OCI-LY1 (cell line): ENCODE measurements at regions not wholly inside any gene's neighbourhood (a gene's known extent, or its start where the extent isn't known, plus 50 kb on each side); places are given as distances from the start of the nearest gene placed in this dataset.

Source experiments
- H2AFZ ChIP-seq: fragments of 200-600 bp; sonication (generic), shearing (Covaris generic); 2 replicates; pipeline ENCODE4 v1.6.0; 2014; ENCODE audit warnings: antibody characterized with exemption, mild to moderate bottlenecking, low read length
- H3F3A ChIP-seq: fragments of 200-600 bp; sonication (generic), shearing (Covaris generic); 2 replicates; pipeline ENCODE4 v1.6.0; 2014; ENCODE audit warnings: mild to moderate bottlenecking, antibody characterized with exemption, low read length, moderate library complexity; ENCODE audit not compliant: insufficient read depth
- H3K27ac ChIP-seq: fragments of 200-600 bp; sonication (generic); 2 replicates; pipeline ENCODE4 v1.5.1; 2014; ENCODE audit warnings: low read length, mixed run types, mild to moderate bottlenecking, low read depth; ENCODE audit not compliant: poor library complexity, severe bottlenecking
- H3K27me3 ChIP-seq: fragments of 200-600 bp; sonication (generic); 2 replicates; pipeline ENCODE4 v1.6.0; 2014; ENCODE audit warnings: antibody characterized with exemption, mild to moderate bottlenecking, low read length, moderate library complexity; ENCODE audit not compliant: insufficient read depth
- H3K36me3 ChIP-seq: fragments of 200-600 bp; sonication (generic); 2 replicates; pipeline ENCODE4 v1.6.1; 2014; ENCODE audit warnings: mild to moderate bottlenecking, antibody characterized with exemption, low read length, moderate library complexity, mixed read lengths; ENCODE audit not compliant: insufficient read depth
- H3K4me1 ChIP-seq: fragments of 200-600 bp; sonication (generic); 2 replicates; pipeline ENCODE4 v1.5.1; 2014; ENCODE audit warnings: mild to moderate bottlenecking, low read length, moderate library complexity; ENCODE audit not compliant: insufficient read depth, severe bottlenecking
- H3K4me2 ChIP-seq: fragments of 200-600 bp; sonication (generic), shearing (Covaris generic); 2 replicates; pipeline ENCODE4 v1.6.1; 2014; ENCODE audit warnings: low read length
- H3K4me3 ChIP-seq: fragments of 200-600 bp; sonication (generic); 2 replicates; pipeline ENCODE4 v1.5.1; 2014; ENCODE audit warnings: low read length, low read depth, mild to moderate bottlenecking, mixed read lengths; ENCODE audit not compliant: poor library complexity, severe bottlenecking
- H3K79me2 ChIP-seq: fragments of 200-600 bp; shearing (Covaris generic); 2 replicates; pipeline ENCODE4 v1.6.1; 2016; ENCODE audit warnings: mixed run types, low read length, mixed read lengths; ENCODE audit not compliant: insufficient read depth
- H3K9ac ChIP-seq: fragments of 200-600 bp; sonication (generic), shearing (Covaris generic); 2 replicates; pipeline ENCODE4 v1.6.1; 2014; ENCODE audit warnings: mild to moderate bottlenecking, low read length, mixed read lengths
- H3K9me2 ChIP-seq: fragments of 200-600 bp; sonication (generic), shearing (Covaris generic); 2 replicates; pipeline ENCODE4 v1.6.1; 2014; ENCODE audit warnings: low read depth, mild to moderate bottlenecking, low read length, mixed read lengths
- H3K9me3 ChIP-seq: fragments of 200-600 bp; shearing (Covaris generic); 2 replicates; pipeline ENCODE4 v1.6.1; 2014; ENCODE audit warnings: low read length, mixed read lengths
- H4K20me1 ChIP-seq: fragments of 200-600 bp; sonication (generic), shearing (Covaris generic); 2 replicates; pipeline ENCODE4 v1.6.0; 2016; ENCODE audit warnings: mild to moderate bottlenecking, low read length; ENCODE audit not compliant: insufficient read depth
- EZH2 ChIP-seq: fragments of 200-600 bp; sonication (generic), shearing (Covaris generic); IDR thresholded peaks from 2 replicates; pipeline ENCODE4 v1.8.0; 2017; ENCODE audit warnings: borderline replicate concordance, mixed run types, mild to moderate bottlenecking, antibody characterized with exemption, low read length, moderate library complexity, mixed read lengths
- TF ChIP-seq, protein P1 (sequence below): fragments of 200-600 bp; sonication (generic), shearing (Covaris generic); IDR thresholded peaks from 2 replicates; pipeline ENCODE4 v1.5.1; 2017; ENCODE audit warnings: mild to moderate bottlenecking, antibody characterized with exemption, low read length, moderate library complexity, mixed read lengths

DNA sequence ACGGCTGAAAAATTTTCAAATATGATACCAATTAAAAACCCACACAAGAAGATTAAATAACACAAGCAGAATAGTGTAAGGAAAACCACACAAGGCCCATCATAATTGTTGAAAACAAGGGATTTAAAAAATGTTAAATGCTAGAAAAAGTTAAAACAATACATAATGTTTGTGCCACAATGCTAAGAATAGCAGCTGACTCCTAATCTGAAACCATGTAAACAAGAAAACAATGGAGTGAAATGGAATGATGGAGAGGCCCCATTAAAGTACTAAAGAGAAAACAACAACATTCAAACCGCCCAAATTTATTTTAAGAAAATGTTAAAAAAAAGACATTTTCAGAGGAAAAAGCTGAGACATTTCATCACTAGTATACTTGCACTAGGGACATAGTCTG is 663.6 kb upstream of the NCAM2 start:
- TF ChIP-seq, protein P1, sequence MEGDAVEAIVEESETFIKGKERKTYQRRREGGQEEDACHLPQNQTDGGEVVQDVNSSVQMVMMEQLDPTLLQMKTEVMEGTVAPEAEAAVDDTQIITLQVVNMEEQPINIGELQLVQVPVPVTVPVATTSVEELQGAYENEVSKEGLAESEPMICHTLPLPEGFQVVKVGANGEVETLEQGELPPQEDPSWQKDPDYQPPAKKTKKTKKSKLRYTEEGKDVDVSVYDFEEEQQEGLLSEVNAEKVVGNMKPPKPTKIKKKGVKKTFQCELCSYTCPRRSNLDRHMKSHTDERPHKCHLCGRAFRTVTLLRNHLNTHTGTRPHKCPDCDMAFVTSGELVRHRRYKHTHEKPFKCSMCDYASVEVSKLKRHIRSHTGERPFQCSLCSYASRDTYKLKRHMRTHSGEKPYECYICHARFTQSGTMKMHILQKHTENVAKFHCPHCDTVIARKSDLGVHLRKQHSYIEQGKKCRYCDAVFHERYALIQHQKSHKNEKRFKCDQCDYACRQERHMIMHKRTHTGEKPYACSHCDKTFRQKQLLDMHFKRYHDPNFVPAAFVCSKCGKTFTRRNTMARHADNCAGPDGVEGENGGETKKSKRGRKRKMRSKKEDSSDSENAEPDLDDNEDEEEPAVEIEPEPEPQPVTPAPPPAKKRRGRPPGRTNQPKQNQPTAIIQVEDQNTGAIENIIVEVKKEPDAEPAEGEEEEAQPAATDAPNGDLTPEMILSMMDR, result no peak
- TF ChIP-seq EZH2, result no peak
- Histone ChIP-seq H3K27me3 (no peaks in the 10 kb centered on the region), H3K9ac (no peak overlapping the region), H3K4me1 (no peaks in the 10 kb centered on the region), H3K79me2 (no peaks in the 10 kb centered on the region), H3K4me3 (no peak overlapping the region), H4K20me1 (no peaks in the 10 kb centered on the region), H3K36me3 (no peaks in the 10 kb centered on the region), H3K9me3 (no peaks in the 10 kb centered on the region), H3K4me2 (no peak overlapping the region), H3K27ac (no peak overlapping the region), H2AFZ (no peak overlapping the region), H3K9me2 (no peaks in the 10 kb centered on the region), H3F3A (no peaks in the 10 kb centered on the region)

DNA sequence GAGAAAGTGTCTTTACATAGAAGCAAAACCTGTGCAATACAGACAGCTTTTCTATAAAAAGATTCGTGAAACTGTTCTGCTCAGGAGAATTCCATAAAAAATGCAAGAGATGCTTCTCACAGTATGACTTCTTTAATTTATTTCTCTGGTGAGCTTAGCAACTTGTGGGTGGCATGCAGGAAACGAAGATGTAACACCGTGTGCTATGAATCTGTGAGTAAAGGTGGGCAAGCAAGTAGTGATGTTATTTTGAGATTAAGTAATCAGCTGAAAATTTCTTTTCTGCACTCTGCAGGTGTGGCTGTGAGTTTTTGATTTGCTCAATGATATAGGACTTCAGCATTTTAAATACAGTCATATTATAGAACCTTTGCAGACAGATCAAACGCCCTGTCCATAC is 656.8 kb upstream of the NCAM2 start:
- Histone ChIP-seq H3F3A (no peaks in the 10 kb centered on the region), H3K27ac (no peak overlapping the region), H3K4me1 (no peaks in the 10 kb centered on the region), H3K9me2 (no peaks in the 10 kb centered on the region), H3K27me3 (no peaks in the 10 kb centered on the region), H3K9me3 (no peaks in the 10 kb centered on the region), H3K4me3 (no peak overlapping the region), H3K36me3 (no peaks in the 10 kb centered on the region), H3K9ac (no peak overlapping the region), H4K20me1 (no peaks in the 10 kb centered on the region), H3K4me2 (no peak overlapping the region), H3K79me2 (no peaks in the 10 kb centered on the region), H2AFZ (no peak overlapping the region)
- no peak for TF ChIP-seq EZH2

DNA sequence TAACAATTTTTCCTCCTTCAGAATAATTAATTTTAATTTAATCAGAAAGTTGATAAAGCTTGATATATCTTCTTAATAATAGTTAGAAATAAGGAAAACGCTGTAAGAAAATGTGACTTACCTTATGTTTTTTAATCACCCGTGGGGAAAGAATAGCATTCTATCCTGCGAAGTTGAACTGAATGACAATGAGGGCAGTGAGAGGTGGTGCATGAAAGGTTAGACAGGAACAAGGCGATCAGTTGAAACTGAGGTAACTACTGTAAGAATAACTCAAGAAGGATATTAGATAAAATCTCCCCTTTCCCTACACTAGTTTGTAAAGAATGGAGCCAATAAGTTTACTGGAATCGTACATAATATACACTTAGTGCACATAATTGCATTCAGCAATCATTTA is 655.0 kb upstream of the NCAM2 start:
- Histone ChIP-seq H2AFZ (no peak overlapping the region), H3K27me3 (no peaks in the 10 kb centered on the region), H3K9me3 (no peaks in the 10 kb centered on the region), H3K4me3 (no peak overlapping the region), H3K27ac (no peak overlapping the region), H3K4me2 (no peak overlapping the region), H3K9ac (no peak overlapping the region), H4K20me1 (no peaks in the 10 kb centered on the region), H3K9me2 (no peaks in the 10 kb centered on the region), H3K36me3 (no peaks in the 10 kb centered on the region), H3K79me2 (no peaks in the 10 kb centered on the region), H3K4me1 (no peaks in the 10 kb centered on the region), H3F3A (no peaks in the 10 kb centered on the region)
- no peak for TF ChIP-seq EZH2
- TF ChIP-seq, protein P1, result no peak

DNA sequence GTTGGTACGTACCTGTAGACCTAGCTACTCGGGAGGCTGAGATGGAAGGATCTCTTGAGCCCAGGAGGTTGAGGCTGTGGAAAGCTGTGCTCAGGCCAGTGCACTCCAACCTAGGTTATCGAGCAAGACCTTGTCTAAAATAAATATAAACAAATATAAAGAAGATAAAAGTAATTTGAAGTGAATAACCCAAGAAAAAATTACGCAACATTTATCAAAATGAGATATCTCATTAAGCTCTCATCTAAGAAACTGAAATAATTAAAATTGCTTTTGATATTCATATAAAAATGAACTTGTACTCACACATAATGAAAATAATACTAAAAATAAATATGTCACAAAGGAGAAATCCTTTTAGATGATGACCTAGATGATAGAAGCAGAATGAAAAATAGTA is 647.1 kb upstream of the NCAM2 start:
- H3K9me2 ChIP-seq, result no peaks in the 10 kb centered on the region
- TF ChIP-seq EZH2, result no peak
- TF ChIP-seq, protein P1, result no peak
- H3K79me2 ChIP-seq, result no peaks in the 10 kb centered on the region
- no peaks in the 10 kb centered on the region for H3F3A ChIP-seq
- H4K20me1 ChIP-seq, result no peaks in the 10 kb centered on the region
- H3K36me3 ChIP-seq, result no peaks in the 10 kb centered on the region
- H3K9ac ChIP-seq, result no peak overlapping the region
- no peak overlapping the region for H3K4me3 ChIP-seq
- H3K4me2 ChIP-seq, result no peak overlapping the region
- no peak overlapping the region for H3K27ac ChIP-seq
- no peaks in the 10 kb centered on the region for H3K4me1 ChIP-seq
- H2AFZ ChIP-seq, result no peak overlapping the region
- H3K27me3 ChIP-seq, result no peaks in the 10 kb centered on the region
- H3K9me3 ChIP-seq, result no peaks in the 10 kb centered on the region
